Liver (tissue), 8 donors: ENCODE measurements at regions not wholly inside any gene's neighbourhood (a gene's known extent, or its start where the extent isn't known, plus 50 kb on each side); places are given as distances from the start of the nearest gene placed in this dataset.

Experiments used
- DNase-seq: peaks from one replicate; pipeline ENCODE4 v3.0.0-alpha.2; 2017; ENCODE audit warnings: low spot score
- H3K27ac ChIP-seq, 2 donors: one replicate each; pipeline ENCODE4 v1.7.0; 2013; ENCODE audit warnings: inconsistent platforms in 2 of 2, low read length in 2 of 2, control low read depth in 1 of 2, low read depth in 1 of 2, mild to moderate bottlenecking in 1 of 2
- H3K27me3 ChIP-seq, 4 donors: one replicate each; pipeline versions ENCODE4 v1.6.1 to v1.7.0; 2013; ENCODE audit warnings: low read length in 3 of 4, inconsistent platforms in 1 of 4, mild to moderate bottlenecking in 1 of 4, moderate library complexity in 1 of 4; ENCODE audit not compliant: control insufficient read depth in 4 of 4, insufficient read depth in 4 of 4
- H3K36me3 ChIP-seq, 4 donors: one replicate each; pipeline versions ENCODE4 v1.6.1 to v1.7.0; 2013; ENCODE audit warnings: low read length in 3 of 4, mild to moderate bottlenecking in 3 of 4, low read depth in 1 of 4, moderate library complexity in 1 of 4; ENCODE audit not compliant: control insufficient read depth in 4 of 4, insufficient read depth in 3 of 4
- H3K4me1 ChIP-seq, 4 donors: one replicate each; pipeline versions ENCODE4 v1.6.1 to v1.7.0; 2013; ENCODE audit warnings: low read length in 3 of 4, mild to moderate bottlenecking in 3 of 4, moderate library complexity in 1 of 4; ENCODE audit not compliant: control insufficient read depth in 4 of 4, insufficient read depth in 4 of 4
- H3K4me3 ChIP-seq, 3 donors: one replicate each; pipeline versions ENCODE4 v1.6.1 to v1.7.0; 2013; ENCODE audit warnings: low read length in 3 of 3, control low read depth in 1 of 3, low read depth in 1 of 3, mild to moderate bottlenecking in 1 of 3
- H3K9ac ChIP-seq, 2 donors: one replicate each; pipeline ENCODE4 v1.7.0; 2013; ENCODE audit warnings: low read length in 2 of 2, mild to moderate bottlenecking in 2 of 2, moderate library complexity in 2 of 2, control low read depth in 1 of 2, low read depth in 1 of 2
- H3K9me3 ChIP-seq, 4 donors: one replicate each; pipeline versions ENCODE4 v1.6.1 to v1.7.0; 2013; ENCODE audit warnings: low read length in 3 of 4; ENCODE audit not compliant: control insufficient read depth in 4 of 4
- EGR1 ChIP-seq, 2 donors: IDR thresholded peaks; 2 replicates each; pipeline ENCODE4 v1.6.1; 2016 to 2018; ENCODE audit warnings: antibody characterized with exemption in 2 of 2, low read depth in 2 of 2
- FOXA1 ChIP-seq: IDR thresholded peaks from 2 replicates; pipeline ENCODE4 v1.6.1; 2016; ENCODE audit warnings: antibody characterized with exemption
- FOXA2 ChIP-seq: IDR thresholded peaks from 2 replicates; pipeline ENCODE4 v1.6.1; 2016; ENCODE audit warnings: antibody characterized with exemption
- GABPA ChIP-seq, 2 donors: IDR thresholded peaks in 1 of 2; conservative IDR thresholded peaks in 1 of 2; 2 replicates each; pipeline ENCODE4 v1.6.1; 2016; ENCODE audit warnings: antibody characterized with exemption in 2 of 2, mild to moderate bottlenecking in 1 of 2, moderate library complexity in 1 of 2
- HNF4G ChIP-seq: IDR thresholded peaks from 2 replicates; pipeline ENCODE4 v1.6.1; 2016; ENCODE audit warnings: antibody characterized with exemption
- JUND ChIP-seq, 2 donors: IDR thresholded peaks; 2 replicates each; pipeline ENCODE4 v1.6.1; 2016; ENCODE audit warnings: antibody characterized with exemption in 2 of 2
- NR2F2 ChIP-seq: IDR thresholded peaks from 2 replicates; pipeline ENCODE4 v1.6.1; 2016; ENCODE audit warnings: antibody characterized with exemption
- RAD21 ChIP-seq, 2 donors: IDR thresholded peaks; 2 replicates each; pipeline ENCODE4 v1.6.1; 2016; ENCODE audit warnings: antibody characterized with exemption in 2 of 2, mild to moderate bottlenecking in 2 of 2
- RXRA ChIP-seq, 2 donors: IDR thresholded peaks; 2 replicates each; pipeline ENCODE4 v1.6.1; 2017 to 2018; ENCODE audit warnings: antibody characterized with exemption in 2 of 2, mild to moderate bottlenecking in 1 of 2
- SP1 ChIP-seq: IDR thresholded peaks from 2 replicates; pipeline ENCODE4 v1.6.1; 2018; ENCODE audit warnings: antibody characterized with exemption, mild to moderate bottlenecking
- TAF1 ChIP-seq: conservative IDR thresholded peaks from 2 replicates; pipeline ENCODE4 v1.6.1; 2016; ENCODE audit warnings: antibody characterized with exemption, mild to moderate bottlenecking
- YY1 ChIP-seq: IDR thresholded peaks from 2 replicates; pipeline ENCODE4 v1.6.1; 2016; ENCODE audit warnings: antibody characterized with exemption, mild to moderate bottlenecking
- WGBS: extraction: QIAGEN DNeasy Blood & Tissue Kit; methylation state at CpG from one replicate; pipeline ENCODE4 v1.1.7; 2013; 5-methylcytosine and 5-hydroxymethylcytosine counted together
- TF ChIP-seq, protein P1 (sequence below): IDR thresholded peaks from 2 replicates; pipeline ENCODE4 v1.6.1; 2016; ENCODE audit warnings: antibody characterized with exemption
- TF ChIP-seq, protein P2 (sequence below): IDR thresholded peaks from 2 replicates; pipeline ENCODE4 v1.6.1; 2016; ENCODE audit warnings: antibody characterized with exemption
- TF ChIP-seq, protein P3 (sequence below): fragments of 150-350 bp; IDR thresholded peaks from 2 replicates; pipeline ENCODE4 v1.5.1; 2017; ENCODE audit warnings: improper control_type of control experiment, low read depth, low read length; ENCODE audit not compliant: missing input control
- TF ChIP-seq, protein P4 (sequence below): IDR thresholded peaks from 2 replicates; pipeline ENCODE4 v1.6.1; 2016; ENCODE audit warnings: antibody characterized with exemption
- TF ChIP-seq, protein P5 (sequence below): IDR thresholded peaks from 2 replicates; pipeline ENCODE4 v1.6.1; 2016; ENCODE audit warnings: antibody characterized with exemption, mild to moderate bottlenecking
- donor health status: healthy.
- donor health status: healthy.
- donor health status: healthy.
- donor health status: healthy.
- donor health status: healthy.

DNA sequence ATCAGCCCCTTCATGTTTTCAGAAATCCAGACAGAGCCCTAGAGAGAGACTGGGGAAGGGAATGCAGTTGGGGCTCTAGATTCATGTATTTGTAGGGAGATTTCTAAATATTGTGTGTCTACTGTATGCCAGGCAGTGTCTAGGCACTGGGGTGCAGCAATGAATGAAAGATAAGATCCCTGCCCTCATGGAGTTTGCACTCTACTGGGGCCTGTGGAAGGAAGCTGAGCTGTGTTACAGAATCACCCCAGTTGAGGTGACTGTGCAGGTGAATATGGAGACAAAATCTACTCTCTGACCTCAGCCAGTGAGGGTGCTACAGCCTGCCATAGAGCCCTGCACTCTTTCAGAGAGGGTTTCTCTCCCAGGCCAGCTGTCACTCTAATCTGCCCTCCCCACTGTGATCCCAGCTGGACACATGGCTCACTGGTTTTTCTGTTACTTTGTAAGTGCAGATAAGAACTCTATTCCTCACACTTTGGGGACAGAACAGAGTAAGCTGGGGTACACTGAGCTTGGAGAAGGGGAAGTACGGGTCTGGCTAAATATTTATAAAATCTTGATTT is 69.2 kb upstream of the E2F3 start:
- WGBS: 54% methylated on average over 1 of the region's 1 CpG
- TF ChIP-seq, protein P1, sequence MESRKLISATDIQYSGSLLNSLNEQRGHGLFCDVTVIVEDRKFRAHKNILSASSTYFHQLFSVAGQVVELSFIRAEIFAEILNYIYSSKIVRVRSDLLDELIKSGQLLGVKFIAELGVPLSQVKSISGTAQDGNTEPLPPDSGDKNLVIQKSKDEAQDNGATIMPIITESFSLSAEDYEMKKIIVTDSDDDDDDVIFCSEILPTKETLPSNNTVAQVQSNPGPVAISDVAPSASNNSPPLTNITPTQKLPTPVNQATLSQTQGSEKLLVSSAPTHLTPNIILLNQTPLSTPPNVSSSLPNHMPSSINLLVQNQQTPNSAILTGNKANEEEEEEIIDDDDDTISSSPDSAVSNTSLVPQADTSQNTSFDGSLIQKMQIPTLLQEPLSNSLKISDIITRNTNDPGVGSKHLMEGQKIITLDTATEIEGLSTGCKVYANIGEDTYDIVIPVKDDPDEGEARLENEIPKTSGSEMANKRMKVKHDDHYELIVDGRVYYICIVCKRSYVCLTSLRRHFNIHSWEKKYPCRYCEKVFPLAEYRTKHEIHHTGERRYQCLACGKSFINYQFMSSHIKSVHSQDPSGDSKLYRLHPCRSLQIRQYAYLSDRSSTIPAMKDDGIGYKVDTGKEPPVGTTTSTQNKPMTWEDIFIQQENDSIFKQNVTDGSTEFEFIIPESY: no peak
- TF ChIP-seq EGR1 (IDR thresholded peaks at IDR 0.05; ENCODE audit: low read depth in 2 of 2) (no peak), RAD21 (IDR thresholded peaks at IDR 0.05) (no peak), RXRA (IDR thresholded peaks at IDR 0.05) (no peak)
- H3K27me3 ChIP-seq: no peaks in the 10 kb centered on the region

DNA sequence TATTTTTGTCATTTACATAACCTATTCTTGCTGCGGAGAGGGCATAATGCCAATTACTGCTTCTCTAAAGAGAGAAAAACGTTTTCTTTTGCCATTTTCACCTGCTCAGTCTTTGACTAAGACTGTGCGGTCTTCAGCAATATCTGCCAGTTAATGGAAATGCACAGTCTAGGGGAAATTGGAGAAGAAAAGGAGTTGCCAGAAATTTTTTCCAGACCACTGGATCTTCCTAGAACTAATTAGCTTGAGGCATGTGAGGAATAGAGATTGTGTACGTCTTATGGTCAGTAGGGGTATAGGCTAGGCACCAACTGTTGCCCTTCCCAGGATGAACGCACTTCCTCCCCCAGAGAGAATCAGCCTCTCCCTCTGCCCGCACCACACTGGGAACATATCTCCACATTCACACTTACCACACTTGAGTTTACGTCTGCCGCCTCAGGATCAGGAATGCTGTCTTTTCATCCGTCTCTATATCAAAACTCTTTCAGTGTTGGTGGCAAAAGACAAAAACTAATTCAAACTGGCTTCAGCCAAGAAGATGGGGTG is 67.9 kb upstream of the E2F3 start:
- TF ChIP-seq SP1 (no peak), EGR1 (IDR thresholded peaks at IDR 0.05; ENCODE audit: low read depth in 2 of 2) (no peak), JUND (IDR thresholded peaks at IDR 0.05) (no peak), GABPA (IDR thresholded peaks at IDR 0.05 in 1 of 2, conservative IDR thresholded peaks at IDR 0.05 in 1 of 2) (no peak), NR2F2 (no peak), YY1 (no peak), RXRA (IDR thresholded peaks at IDR 0.05) (no peak), FOXA1 (no peak), HNF4G (no peak), FOXA2 (no peak), TAF1 (no peak), RAD21 (IDR thresholded peaks at IDR 0.05) (no peak)
- TF ChIP-seq, protein P2, sequence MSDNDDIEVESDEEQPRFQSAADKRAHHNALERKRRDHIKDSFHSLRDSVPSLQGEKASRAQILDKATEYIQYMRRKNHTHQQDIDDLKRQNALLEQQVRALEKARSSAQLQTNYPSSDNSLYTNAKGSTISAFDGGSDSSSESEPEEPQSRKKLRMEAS: no peak
- TF ChIP-seq, protein P3, sequence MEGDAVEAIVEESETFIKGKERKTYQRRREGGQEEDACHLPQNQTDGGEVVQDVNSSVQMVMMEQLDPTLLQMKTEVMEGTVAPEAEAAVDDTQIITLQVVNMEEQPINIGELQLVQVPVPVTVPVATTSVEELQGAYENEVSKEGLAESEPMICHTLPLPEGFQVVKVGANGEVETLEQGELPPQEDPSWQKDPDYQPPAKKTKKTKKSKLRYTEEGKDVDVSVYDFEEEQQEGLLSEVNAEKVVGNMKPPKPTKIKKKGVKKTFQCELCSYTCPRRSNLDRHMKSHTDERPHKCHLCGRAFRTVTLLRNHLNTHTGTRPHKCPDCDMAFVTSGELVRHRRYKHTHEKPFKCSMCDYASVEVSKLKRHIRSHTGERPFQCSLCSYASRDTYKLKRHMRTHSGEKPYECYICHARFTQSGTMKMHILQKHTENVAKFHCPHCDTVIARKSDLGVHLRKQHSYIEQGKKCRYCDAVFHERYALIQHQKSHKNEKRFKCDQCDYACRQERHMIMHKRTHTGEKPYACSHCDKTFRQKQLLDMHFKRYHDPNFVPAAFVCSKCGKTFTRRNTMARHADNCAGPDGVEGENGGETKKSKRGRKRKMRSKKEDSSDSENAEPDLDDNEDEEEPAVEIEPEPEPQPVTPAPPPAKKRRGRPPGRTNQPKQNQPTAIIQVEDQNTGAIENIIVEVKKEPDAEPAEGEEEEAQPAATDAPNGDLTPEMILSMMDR: no peak
- TF ChIP-seq, protein P4, sequence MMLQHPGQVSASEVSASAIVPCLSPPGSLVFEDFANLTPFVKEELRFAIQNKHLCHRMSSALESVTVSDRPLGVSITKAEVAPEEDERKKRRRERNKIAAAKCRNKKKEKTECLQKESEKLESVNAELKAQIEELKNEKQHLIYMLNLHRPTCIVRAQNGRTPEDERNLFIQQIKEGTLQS: no peak
- TF ChIP-seq, protein P5, sequence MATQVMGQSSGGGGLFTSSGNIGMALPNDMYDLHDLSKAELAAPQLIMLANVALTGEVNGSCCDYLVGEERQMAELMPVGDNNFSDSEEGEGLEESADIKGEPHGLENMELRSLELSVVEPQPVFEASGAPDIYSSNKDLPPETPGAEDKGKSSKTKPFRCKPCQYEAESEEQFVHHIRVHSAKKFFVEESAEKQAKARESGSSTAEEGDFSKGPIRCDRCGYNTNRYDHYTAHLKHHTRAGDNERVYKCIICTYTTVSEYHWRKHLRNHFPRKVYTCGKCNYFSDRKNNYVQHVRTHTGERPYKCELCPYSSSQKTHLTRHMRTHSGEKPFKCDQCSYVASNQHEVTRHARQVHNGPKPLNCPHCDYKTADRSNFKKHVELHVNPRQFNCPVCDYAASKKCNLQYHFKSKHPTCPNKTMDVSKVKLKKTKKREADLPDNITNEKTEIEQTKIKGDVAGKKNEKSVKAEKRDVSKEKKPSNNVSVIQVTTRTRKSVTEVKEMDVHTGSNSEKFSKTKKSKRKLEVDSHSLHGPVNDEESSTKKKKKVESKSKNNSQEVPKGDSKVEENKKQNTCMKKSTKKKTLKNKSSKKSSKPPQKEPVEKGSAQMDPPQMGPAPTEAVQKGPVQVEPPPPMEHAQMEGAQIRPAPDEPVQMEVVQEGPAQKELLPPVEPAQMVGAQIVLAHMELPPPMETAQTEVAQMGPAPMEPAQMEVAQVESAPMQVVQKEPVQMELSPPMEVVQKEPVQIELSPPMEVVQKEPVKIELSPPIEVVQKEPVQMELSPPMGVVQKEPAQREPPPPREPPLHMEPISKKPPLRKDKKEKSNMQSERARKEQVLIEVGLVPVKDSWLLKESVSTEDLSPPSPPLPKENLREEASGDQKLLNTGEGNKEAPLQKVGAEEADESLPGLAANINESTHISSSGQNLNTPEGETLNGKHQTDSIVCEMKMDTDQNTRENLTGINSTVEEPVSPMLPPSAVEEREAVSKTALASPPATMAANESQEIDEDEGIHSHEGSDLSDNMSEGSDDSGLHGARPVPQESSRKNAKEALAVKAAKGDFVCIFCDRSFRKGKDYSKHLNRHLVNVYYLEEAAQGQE: no peak
- TF ChIP-seq, protein P1: no peak
- H3K9me3 ChIP-seq: no peaks in the 10 kb centered on the region
- no peaks in the 10 kb centered on the region for H3K27me3 ChIP-seq
- DNase-seq: no peak
- no peak overlapping the region for H3K9ac ChIP-seq
- no peaks in the 10 kb centered on the region for H3K4me1 ChIP-seq
- no peak overlapping the region for H3K4me3 ChIP-seq
- H3K36me3 ChIP-seq: no peaks in the 10 kb centered on the region
- no peak overlapping the region for H3K27ac ChIP-seq
- 79% methylated on average over 9 of the region's 9 CpGs for WGBS

More for the DNA sequence above, 69.2 kb upstream of the E2F3 start:
- DNase-seq: no peak
- H3K4me3 ChIP-seq: no peak overlapping the region
- H3K9me3 ChIP-seq: no peaks in the 10 kb centered on the region
- no peaks in the 10 kb centered on the region for H3K36me3 ChIP-seq
- H3K27ac ChIP-seq: no peak overlapping the region
- no peaks in the 10 kb centered on the region for H3K4me1 ChIP-seq
- H3K9ac ChIP-seq: no peak overlapping the region
